NCI-H82 (cell line): ENCODE measurements at regions not wholly inside any gene's neighbourhood (a gene's known extent, or its start where the extent isn't known, plus 50 kb on each side); places are given as distances from the start of the nearest gene placed in this dataset.

Experiments used
- DNase-seq: peaks from one replicate; lab custom pipeline; 2025; lab: John Stamatoyannopoulos, UW

GRCh38 chr18:78564518-78564917 is 415.1 kb upstream of the SALL3 start:
- no peak for DNase-seq

GRCh38 chr18:78565240-78565639 is 414.4 kb upstream of the SALL3 start:
- DNase-seq = no peak

GRCh38 chr18:78566065-78566464 is 413.6 kb upstream of the SALL3 start:
- no peak for DNase-seq

DNA sequence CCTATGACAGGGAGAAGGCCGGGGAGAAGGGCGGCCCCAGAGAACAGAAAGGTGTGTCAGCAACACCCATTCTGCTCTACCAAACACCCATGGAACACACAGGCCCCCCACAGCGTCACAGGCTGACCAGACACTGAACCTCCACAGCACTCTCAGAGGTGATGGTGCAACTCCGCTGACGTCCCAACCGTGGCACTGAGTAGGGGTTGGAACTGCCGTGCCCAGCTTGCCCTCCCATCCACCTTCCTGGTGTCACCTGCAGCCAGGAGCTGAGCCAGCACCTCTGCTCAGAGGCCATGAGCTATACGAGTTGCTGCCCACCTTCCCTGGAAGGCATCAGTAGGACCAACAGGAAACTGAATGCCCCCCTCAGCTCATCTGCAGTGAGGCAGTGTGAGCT is 412.9 kb upstream of the SALL3 start:
- no peak for DNase-seq

- DNase-seq = no peak
Observed at GRCh38 chr18:78571063-78571785, 408.4 kb upstream of the SALL3 start.

GRCh38 chr18:78571831-78572347 is 407.7 kb upstream of the SALL3 start:
- no peak for DNase-seq

DNA sequence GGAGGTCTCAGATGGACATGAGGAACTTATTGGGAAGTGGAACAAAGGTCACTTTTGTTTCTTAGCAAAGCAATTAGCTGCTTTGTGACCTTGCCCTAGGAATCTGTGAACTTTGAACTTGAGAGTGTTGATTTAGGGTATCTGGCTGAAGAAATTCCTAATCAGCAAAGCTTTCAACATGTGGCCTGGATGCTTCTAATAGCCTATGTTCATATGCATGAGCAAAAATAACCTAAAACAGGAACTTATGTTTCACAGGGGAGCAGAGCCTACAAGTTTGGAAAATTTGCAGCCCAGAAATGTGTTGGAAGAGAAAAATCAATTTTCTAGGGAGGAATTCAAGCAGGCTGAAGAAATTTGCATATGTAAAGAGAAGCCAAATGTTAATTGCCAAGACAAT is 405.8 kb upstream of the SALL3 start:
- no peak for DNase-seq

DNA sequence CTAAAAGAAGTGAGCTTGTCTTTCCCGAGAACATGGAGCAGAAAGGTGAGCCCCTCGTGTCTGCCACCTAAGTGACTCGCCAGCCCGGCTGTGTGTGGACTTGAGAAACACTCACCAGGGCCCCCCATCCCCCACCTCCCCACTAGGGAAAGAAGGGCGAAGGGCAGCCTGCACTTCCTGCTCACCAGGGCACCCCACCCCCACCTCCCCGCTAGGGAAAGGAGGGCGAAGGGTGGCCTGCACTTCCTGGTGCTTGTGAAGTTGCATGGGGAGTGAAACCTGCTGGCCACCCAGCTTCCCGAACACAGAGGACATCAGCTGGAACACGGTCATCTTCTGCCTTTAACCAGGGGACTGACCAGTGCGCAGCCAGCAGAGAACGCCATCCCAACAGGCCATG is 402.7 kb upstream of the SALL3 start:
- no peak for DNase-seq

DNA sequence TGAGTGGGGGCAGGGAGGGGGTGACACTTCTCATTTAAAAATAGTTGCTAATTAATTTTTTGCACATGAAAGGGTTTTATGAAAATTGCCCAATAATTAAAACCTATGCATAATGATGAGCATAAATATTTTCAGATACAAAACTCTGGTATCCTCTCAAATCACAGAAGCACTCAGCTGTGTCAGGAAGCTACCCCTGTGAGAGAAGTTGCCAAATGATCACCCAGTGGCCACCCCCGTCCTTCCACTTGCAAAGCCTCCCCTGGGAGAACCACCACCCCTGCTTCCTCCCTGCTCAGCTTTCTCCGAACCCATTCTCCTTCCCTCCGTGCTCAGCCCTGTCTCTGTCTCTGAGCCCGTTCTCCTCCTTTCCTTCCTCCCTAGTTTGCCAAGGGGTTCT is 400.2 kb upstream of the SALL3 start:
- DNase-seq = no peak

- DNase-seq = no peak
Observed at GRCh38 chr18:78579854-78580577, 399.6 kb upstream of the SALL3 start.

GRCh38 chr18:78580835-78581339 is 398.7 kb upstream of the SALL3 start:
- DNase-seq = no peak

DNA sequence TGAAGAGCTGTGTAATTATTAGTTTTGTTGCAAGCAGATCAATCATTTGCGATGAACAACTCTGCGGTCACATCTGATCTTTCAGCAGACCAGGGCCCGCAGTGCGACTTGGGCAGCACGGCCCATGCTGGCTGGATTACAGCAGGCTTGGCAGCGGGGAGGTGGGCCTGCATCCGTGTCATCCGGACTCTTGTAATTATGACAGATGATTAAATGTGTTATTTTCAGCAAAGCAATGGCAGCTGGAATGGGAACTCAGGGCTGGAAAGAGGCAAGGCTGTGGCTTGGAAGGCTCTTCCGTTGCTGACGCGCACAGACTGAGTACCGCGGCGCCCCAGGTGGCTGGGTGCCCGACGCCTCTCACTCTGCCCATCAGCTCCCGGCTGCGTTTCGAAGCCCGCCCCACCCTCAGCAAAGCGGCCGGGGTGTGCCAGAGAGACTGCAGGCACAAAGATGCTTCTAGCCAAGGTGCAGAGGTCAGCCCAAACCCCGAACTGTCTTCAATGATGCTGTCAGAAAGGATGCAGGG is 397.4 kb upstream of the SALL3 start:
- no peak for DNase-seq

DNA sequence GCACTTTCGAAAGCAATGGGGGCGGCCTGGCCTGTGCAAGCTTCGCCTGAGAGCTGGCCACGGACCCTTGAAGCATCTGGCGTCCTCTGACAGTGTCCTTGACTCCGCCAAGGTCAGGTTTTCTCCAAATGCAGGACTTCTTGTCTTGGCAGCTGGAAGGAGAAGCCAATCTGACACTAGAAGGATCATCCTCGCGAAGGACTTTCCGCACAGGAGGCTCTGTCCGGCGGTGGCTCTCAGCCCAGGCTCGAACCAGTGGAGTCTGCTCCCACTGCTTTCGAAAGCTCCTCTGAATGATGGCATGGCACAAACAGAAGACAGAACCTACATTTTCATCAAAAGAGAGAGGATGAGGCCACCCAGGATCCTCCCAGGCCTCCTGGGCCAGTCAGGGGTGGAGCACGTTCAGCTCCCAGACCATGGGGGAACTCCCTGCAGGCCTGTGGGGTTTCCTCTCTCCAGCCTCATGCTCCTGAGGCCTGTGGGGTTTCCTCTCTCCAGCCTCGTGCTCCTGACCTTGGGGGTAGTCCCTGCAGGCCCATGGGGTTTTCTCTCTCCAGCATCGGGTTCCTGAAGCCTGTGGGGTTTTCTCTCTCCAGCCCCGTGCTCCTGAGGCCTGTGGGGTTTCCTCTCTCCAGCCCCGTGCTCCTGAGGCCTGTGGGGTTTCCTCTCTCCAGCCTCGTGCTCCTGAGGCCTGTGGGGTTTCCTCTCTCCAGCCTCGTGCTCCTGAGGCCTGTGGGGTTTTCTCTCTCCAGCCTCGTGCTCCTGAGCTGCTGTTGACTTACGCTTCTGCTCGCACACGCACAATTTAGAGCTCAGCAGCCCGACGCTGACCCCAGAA is 396.5 kb upstream of the SALL3 start:
- DNase-seq = no peak

DNA sequence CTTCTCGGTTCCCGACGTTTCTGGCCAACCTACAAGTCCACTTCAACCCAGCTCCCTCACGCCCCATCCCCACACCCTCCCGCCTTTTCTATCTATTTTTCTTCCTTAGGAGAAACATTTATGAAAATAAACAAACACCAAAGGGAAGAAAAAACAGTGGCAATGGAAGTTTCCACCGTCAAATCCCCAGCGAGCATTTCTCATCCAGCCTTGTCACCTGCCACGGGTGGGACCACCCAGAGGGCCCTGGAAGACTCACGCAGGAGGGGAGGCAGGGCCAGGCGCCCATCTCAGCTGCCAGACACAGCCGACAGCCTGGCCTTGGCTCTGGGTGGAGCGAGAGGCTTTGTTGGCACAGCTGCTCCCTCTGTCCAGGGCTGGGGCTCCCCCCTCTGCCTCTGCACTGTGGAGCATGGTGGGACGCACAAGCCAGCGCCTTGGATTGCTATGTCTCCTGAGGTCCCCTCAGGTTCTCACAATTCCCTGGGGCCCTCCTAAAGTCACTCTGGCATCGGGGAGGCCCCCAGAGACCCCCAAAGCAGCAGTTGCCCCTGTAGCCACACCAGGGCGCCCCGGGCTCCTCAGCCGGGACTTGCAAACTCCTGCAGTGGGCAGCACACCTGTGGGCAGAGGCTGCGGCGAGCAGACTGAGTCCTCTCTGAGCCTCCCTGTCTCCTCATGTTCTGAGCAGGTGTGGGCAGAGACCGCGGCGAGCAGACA is 395.7 kb upstream of the SALL3 start:
- DNase-seq = no peak

GRCh38 chr18:78584459-78585022 is 395.1 kb upstream of the SALL3 start:
- no peak for DNase-seq

DNA sequence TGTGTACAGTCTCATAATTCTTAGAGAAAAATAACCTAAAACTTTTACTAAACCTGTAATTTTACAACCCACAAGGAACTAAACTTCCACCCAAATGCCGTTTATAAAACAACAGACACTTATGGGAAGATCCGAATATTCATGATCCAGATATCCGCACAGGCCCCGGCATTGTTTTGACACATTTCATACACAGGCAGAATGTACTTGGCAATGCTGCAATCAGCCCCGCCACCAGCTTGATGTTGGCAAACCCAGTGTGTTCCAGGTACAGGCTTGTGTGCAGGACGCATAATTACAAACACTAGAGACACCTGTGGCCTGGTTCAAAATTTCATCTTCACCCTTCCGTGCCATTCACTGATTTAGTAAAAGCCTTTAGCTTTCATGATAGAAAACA is 393.0 kb upstream of the SALL3 start:
- DNase-seq = no peak

- no peak for DNase-seq
Observed at GRCh38 chr18:78587096-78587495, 392.5 kb upstream of the SALL3 start.

GRCh38 chr18:78587626-78588600 is 391.7 kb upstream of the SALL3 start:
- DNase-seq = no peak

GRCh38 chr18:78589916-78590437 is 389.6 kb upstream of the SALL3 start:
- no peak for DNase-seq

DNA sequence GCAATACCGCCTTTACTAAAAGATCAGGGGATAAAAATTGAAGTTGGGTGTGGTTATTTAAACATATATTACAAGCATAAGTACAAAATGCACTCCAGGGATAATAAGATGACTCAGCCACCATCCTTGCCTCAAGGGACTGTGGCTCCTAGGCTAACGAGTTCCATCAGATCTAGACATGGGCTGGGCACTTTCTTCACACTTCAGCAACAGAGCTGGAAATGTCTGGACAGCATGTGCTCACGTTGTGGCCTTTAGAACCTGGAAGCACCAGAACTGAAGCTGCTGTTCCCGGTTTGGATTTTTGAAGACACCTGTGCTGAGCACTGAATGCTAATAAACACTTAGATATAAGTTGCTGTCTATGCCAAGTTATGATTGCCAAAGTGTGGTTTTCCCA is 384.2 kb upstream of the SALL3 start:
- no peak for DNase-seq
